Thyroid gland (tissue), 4 donors: ENCODE measurements at regions not wholly inside any gene's neighbourhood (a gene's known extent, or its start where the extent isn't known, plus 50 kb on each side); places are given as distances from the start of the nearest gene placed in this dataset.

Experiments
- CTCF ChIP-seq, 6 experiments: fragments of 200-600 bp in 3 of 6; fragments of 450-650 bp in 3 of 6; sonication (generic) in 3 of 6; IDR thresholded peaks; one replicate each; pipeline ENCODE4 v1.5.1; 2016 to 2019; ENCODE audit warnings: antibody characterized with exemption in 6 of 6, mild to moderate bottlenecking in 2 of 6, inconsistent platforms in 1 of 6, moderate library complexity in 1 of 6
- POLR2A ChIP-seq, 2 donors: fragments of 450-650 bp; IDR thresholded peaks; one replicate each; pipeline ENCODE4 v1.6.1; 2017; ENCODE audit warnings: antibody characterized with exemption in 2 of 2, mild to moderate bottlenecking in 2 of 2, moderate library complexity in 1 of 2

- TF ChIP-seq CTCF (IDR thresholded peaks at IDR 0.05) = no peak
- no peak for TF ChIP-seq POLR2A (IDR thresholded peaks at IDR 0.05)
Measured at GRCh38 chr13:71015021-71015420, 852.0 kb downstream of the DACH1 start.
